HG03175 (cell line): ENCODE measurements at regions not wholly inside any gene's neighbourhood (a gene's known extent, or its start where the extent isn't known, plus 50 kb on each side); places are given as distances from the start of the nearest gene placed in this dataset.

Experiments used
- ATAC-seq: cut with Tn5 transposase; IDR thresholded peaks from one replicate; pipeline ENCODE4 v1.9.1; 2021; ENCODE audit warnings: mild to moderate bottlenecking, moderate library complexity; ENCODE audit not compliant: unreplicated experiment

DNA sequence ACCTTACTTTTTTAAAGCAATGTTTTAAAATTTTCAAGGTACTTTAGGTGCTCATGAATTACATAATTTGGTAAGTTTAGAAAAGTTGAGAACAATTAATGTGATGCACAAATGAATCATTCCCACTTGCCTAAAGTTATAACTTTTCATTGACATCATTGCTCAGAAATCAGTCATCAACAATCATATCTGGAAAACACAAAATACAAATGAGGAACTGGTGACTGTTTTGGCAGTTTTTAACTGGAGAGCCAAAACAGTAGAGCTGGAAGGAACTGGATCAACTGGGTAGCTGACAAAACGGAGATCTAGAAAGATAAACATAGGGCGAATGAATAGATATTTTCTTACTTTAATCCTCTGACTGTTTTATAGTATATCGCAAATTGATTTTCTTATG is 767.1 kb downstream of the IGSF11 start:
- ATAC-seq, result no peak

DNA sequence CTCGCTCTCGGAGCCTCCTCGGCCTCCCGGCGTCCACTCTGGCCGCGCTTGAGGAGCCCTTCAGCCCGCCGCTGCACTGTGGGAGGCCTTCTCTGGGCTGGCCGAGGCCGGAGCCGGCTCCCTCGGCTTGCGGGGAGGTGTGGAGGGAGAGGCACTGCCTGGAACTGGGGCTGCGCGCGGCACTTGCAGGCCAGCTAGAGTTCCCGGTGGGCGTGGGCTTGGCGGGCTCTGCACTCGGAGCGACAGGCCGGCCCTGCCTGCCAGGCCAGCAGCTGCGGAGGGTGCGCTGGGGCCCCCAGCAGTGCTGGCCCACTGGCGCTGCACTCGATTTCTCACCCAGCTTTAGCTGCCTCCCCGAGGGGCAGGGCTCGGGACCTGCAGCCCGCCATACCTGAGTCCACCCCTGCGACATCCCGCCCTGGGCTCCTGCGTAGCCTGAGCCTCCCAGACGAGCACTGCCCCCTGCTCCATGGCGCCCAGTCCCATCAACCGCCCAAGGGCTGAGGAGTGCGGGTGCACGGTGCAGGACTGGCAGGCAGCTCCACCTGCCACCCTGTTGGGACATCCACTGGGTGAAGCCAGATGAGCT is 765.0 kb downstream of the IGSF11 start:
- ATAC-seq, result no peak

DNA sequence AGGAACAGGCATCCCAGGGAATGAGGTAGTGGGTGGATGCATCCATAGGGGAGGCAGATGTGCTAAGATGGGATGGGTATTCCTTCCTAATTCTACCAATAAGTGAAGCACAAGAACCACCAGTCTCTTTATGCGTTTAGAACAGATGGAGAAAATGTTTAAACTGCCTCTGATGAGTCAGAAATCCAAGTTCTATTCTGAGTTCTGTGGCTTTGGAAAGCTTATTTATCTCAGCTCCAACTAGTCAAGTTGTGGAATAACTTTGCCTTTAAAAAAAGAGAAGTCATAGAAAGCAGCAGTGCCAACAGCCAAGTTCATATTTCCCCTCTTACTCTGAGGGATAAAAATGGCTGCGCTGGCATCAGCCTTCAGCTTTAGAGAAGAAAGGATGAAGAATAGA is 761.7 kb downstream of the IGSF11 start:
- no peak for ATAC-seq

DNA sequence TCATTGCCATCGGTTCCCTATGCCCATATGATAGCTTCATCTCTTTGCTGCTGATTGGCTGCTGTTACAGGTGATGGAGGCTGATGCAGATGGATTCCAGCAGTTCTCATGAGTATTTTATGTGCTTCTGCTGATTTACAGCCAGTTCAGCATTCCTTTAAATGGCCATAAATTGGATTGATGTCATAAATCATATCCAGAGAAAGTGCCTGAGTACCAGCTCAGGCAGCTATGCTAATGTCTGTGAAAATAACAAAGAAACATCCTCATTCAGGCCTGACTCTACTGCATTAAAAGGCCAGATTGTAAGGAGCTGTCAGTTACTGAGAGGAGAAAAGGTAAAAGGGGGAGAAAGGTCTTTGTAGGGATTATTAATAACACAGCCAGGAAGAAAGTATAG is 756.8 kb downstream of the IGSF11 start:
- ATAC-seq, result no peak

DNA sequence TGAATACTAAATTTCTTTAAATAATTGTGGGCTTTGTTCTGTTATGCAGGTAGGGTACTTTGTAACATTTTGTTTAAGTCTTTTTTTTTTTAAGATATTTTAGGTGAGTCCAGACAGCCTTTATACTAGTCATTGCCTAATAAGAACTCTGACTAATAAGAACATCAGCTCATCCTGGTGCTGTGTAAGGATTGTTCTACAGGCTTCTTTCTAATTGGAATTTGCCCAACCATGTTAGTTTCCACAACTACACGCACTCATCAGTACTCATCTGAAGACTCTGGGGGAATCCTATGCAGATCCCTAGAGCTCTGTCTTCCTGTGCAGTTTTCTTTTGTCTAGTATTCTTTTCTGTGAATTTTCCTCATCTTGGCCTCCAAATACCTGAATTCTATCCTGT is 741.8 kb downstream of the IGSF11 start:
- ATAC-seq, result no peak

DNA sequence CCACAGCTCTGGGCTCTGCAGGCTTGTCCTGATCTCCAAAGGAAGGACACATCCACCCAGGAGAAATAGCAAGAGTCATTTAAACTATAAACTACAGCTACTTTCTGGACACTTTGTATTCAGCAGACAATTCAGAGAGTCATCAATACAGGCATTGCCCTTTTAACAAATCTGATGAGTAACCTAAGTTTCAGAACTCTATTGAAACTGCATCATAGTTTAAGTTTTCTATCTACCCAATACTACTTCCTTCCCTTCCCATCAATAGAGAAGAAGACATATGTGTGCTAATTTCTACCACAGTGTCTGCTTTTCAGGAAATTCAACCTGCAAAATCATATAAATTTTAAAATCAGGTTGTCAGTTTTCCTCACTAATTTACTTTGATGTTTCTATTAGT is 736.5 kb downstream of the IGSF11 start:
- no peak for ATAC-seq

DNA sequence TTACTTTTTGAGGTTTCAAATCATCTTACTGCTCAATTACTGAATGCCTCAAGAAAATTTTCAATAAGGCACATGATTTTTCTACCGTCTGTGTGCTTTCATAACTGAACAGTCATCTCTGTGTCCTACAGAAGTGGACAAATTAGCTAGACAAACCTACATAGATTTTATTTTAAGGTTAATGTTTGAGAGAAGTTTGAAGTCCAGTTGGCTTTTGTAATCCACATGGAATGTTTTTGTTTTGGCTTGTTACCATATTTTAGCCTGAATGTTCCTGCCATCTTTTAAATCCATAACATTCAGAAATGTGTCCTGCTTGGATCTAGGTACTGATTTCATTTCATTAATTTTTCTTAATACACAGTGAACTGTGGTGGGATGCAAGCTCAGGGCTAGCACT is 730.1 kb downstream of the IGSF11 start:
- no peak for ATAC-seq

DNA sequence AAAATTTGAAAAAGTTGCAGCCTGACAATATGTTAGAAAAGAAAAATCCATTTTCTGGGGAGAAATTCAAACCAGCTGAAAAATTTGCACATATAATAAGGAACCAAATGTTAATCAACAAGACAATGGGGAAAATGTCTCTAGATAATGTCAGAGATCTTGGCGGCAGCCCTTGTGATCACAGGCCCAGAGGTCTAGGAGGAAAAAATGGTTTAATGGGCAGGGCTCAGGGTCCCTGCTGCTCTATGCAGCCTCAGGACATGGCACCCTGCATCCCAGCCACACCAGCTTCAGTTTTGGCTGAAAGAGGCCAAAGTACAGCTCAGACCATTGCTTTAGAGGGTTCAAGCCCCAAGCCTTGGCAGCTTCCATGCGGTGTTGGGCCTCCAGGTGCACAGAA is 701.9 kb downstream of the IGSF11 start:
- no peak for ATAC-seq

DNA sequence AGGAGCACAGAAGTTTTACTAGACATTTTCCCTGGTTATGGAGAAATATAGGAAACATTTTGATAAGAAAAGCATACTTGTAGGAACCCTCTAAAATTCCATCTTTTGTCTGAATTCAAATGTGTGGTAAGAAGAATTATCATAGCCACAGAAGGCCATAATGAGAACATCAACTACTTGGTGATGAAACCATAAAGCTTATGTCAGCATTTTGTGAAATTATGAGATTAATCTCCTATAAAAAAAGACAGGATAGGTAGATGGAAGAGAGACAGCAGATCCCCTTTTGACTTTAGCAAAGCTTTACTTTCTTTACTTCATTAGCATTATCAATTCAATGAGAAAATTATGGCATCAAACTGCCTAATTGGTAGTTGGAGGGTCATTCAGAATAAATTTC is 697.0 kb downstream of the IGSF11 start:
- ATAC-seq, result no peak

DNA sequence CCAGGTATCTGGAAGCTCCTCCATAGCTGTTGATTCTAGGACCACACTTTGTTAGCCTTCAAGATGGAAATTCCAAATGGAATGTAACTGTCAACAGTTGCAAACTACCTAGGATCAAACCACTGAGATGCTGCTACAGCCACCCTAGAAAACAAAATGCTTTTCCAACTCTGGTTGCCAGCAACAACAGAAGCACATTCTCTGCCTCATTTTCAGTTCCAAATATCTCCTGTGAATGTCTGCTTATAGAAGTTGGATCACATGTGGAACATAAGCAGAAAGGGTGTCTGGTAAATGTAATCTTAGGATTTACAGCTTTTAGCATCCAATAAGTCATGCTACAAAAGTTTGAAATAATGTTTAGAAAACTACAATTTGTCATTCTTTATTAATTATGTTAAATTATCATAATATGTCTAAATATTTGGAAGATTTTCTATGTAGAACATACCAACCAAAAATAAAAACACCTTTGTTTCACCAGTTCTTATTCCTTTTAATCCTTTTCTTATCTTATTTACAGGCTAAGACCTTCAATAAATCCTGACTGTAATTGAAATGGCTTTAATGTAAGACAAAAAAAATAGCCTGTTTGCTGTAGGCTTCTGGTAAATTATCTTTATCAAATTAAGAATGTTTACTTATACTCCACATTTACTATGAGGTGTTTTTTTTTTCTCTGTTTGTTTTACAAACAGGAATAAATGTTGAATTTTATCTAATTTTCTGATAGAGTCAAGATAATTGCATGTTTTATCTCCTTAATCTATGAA is 687.1 kb downstream of the IGSF11 start:
- ATAC-seq, result no peak

DNA sequence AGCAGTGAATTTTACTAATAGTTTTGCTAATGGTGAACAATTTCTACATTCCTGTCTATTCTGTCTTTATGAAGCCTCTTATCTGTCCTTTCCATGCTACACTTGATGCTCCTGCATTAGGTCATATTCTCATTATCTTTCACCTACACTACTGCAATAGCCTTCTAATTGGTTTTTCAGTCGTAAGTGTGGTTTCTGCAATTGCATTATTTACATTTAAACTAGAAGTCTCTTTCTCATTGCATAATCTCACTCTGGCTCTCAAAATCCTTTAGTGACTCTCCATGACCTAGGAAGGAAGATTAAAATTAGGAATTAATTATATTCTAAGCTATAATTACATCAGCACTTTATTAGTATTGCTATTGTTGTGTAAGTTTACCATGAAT is 686.5 kb downstream of the IGSF11 start:
- no peak for ATAC-seq

DNA sequence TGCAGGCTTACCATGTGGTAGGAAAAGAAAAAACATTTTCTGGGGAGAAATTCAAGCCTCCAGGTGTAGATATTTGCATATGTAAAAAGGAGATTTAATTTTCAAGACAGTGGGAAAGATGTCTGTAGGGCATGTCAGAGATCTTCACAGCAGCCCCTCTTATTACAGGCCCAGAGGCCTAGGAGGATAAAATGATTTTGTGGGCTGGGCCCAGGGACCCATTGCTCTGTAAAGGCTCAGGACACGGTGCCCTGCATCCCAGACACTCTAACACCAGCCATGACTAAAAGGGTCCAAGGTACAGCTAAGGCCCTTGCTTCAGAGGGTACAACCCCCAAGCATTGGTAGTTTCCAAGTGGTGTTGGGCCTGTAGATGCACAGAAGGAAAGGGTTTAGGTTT is 680.1 kb downstream of the IGSF11 start:
- no peak for ATAC-seq

DNA sequence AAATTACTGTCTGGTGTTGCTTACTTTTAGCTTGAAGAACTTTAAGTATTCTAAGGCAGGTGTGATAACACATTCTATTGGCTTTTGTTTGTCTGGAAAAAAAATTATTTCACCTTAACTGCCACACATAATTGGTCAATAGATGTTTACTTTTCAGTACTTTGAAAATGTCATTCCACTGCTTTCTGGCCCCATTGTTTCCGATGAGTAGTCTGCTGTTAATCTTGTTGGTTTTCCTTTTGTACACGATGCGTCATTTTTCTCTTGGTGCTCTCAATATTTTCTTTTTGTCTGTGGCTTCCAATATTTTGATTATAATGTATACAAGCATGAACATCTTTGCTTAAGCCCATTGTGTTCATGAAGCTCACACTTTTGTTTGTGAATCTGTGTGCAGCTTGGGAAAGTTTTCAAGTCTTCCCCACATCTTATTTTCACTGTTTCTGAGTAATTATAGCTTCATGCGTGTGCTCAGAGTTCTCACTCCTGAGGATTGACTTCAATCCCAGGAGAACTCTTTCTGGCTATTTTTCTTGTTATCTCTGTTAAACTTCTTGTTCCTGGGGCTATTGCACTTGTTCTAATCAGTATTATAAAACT is 664.7 kb downstream of the IGSF11 start:
- ATAC-seq, result no peak

DNA sequence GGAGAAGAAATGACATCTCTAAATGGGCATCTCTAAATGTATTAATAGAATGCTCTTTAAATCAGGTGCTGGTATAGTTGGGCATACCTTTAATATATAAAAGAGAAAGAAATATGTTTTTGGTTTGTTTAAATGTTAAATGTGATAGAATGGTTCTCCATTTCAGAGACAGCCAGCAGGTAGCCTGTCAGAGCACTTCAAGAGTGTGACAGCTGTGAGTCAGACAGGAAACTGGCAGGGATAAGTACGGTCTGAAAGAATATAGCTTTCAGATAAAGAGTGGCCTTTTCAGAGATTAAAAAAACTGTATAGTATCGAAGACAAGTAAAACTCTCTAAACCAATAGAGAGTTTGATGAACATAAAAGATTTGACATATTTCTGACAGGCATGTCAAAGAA is 654.1 kb downstream of the IGSF11 start:
- ATAC-seq, result no peak

DNA sequence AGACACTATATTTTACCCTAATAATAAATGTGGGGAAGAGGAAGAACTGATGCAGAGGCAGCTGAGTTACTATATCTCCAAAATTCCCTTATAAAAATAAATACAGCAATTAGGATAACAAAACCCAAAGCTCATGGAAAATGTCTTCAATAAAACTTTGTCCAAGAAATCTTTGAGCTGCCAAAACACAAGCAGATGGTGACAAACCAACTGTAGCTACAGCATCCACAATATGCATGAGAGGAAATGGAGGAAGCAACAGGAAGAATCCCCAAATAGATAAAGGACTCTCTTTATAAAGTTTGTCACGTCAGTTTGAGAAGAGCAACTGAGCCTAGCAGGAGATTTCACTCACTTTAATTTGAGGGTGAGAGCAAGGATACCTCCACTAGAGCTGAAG is 638.2 kb downstream of the IGSF11 start:
- ATAC-seq, result no peak

DNA sequence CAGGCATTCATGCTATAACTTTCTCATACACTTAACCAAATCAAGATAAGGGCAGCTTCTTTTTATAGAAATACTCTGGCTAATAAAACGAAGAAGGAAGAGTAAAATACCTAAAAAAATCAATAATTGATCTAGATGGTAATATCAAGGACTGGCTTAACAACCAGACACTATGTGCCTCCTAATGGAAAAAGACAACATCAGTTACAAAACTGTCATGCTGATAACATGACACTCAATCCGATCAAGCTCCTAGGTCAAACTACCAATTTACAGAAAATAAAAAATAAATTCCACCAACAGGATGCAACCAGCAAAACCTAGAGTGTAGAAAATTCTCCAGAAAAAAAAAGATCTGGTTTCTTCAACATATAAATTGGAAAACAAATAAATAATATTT is 634.6 kb downstream of the IGSF11 start:
- no peak for ATAC-seq

DNA sequence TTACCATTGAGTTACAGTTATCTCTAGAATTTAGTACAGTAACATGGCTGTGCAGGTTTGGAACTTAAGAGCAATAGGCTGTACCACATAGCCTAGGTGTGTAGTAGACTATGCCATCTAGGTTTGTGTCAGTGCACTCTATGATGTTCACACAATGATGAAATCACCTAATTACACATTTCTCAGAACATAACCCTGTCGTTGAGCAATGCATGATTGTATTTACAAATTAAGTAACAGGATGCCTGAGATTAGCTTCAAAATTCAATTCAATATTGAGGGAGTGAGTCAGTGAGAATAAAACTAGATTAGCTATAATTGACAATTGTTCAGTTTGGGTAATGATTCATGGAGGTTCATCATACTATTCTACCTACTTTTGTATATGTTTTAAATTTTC is 633.8 kb downstream of the IGSF11 start:
- ATAC-seq, result no peak

DNA sequence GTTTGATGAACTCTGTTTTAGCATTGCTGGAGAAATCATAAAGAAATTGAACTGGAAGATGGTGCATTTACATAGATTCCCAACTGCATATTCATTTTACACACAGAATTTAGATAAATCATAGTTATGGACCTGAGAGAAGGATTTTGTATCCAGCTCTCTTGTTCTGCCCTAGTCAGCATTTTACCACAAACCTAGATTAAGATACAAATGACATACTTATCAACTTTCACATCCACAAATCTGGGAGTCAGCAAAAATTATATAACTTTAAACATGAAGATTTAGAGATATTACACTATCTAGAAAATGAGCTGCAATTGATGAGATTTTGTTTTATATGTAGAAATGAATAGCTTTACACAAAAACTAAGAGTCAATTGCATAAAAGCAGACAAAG is 632.8 kb downstream of the IGSF11 start:
- no peak for ATAC-seq

DNA sequence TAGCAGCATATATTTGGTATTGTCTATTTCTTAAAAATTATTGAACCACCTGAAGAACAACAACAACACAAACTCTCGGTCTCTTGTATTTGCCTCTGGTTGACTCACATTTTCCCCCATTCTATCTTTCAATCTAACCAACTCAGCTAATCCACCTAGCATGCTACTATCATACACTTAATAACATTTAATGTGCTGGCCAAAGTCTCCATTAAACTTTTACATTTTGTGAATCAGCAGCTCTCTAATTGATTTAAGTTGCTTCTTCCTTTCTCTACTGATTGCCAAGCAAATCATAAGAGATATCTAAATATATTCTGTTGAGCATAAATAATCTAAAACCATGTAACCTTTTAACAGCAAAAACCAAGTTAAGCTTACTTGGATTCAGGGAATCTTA is 631.7 kb downstream of the IGSF11 start:
- ATAC-seq, result no peak

DNA sequence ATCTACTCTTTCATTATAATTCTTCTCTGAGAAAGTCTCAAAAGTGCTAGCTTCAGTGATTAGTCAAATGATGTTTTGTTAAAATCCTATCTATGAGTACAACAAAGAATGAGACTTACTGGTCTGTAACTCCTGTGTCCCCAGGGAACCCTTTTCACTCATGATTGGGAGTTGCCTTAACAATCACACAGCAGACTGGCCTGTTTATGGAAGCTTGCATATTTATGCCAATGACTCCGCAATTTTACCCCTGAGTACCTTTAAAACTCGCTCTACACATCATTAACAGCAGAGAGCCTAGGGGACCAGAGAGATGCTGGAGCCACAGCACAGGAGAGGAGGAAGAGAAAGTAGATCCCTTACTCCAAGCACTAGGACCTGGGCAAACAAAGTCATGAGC is 628.1 kb downstream of the IGSF11 start:
- ATAC-seq, result no peak

DNA sequence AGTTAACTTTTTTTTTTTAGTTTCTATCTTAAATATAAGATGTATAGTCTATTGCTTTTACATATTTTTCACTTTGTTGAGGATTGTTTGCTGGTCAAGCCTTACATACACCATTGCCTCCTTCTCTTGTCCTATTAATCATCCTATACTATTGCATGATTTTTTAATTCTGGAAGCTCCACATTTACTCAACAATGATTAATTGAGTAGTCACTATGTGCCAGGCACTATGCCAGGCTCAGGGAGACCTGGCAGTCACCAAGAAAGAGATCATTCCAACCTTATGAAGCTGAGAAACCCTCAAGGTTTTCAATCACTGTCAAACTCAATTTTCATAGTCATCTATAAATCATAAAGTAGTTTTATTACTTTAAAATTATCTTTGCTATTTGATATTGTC is 626.2 kb downstream of the IGSF11 start:
- no peak for ATAC-seq

DNA sequence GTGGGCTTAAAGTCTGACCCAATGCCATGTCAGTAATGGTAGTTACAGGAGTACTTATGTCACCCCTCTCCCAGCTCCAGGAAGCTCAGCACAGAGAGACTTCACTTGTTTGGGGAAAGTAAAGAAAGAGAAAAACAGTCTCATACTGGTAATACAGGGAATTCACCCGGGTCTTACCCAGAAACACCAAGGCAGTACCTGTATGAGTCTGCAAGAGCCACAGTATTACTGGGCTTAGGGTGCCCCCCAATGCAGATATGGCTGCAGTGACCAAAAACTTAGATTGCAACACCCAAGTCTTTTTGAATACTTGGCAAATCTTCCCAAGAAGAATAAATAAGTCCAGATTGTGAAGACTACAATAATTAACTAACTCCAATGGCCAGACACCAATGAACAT is 622.1 kb downstream of the IGSF11 start:
- ATAC-seq, result no peak
